ENCODE measurements at regions not wholly inside any gene's neighbourhood (a gene's known extent, or its start where the extent isn't known, plus 50 kb on each side); places are given as distances from the start of the nearest gene placed in this dataset.

DNA sequence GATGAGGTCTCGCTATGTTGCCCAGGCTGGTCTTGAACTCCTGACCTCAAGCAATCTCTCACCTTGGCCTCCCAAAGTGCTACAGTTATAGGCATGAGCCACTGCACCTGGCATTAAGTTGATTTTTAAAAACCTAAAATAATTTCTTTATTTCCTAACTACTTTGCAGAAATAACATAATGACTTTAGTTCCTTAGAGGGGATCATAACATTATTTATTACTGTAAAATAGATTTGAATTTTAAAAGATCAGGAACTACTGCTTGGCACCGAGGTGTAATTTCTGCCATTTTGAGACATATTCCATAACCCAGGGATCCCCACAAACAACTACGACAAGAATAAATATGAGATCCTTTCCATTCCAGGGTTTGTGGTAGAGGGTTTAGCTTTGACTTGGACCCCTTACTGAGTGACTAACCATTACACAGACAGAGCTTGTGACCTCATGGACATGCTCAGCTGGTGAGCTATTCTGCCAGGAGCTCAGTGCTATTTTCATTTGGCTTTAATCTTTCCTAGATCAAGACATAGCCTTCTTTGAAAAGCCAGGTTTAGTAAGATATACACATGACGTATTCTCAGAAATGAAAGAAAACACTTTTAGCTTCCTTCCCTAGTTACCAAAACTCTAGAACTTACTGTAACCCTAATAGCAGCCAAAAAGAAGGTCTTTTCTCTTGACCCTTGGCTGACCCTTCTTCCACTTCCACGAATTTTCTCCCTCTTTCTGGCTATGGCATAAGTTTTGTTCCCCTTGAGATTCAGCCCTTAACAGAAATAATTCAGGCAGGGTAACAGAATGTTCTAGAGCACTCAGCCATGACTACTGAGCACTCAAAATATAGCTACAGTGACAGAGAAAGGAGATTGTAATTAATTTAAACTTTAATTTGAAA, 75.1 kb upstream of the NUDT4 start:
- WGBS, result 66% methylated on average over 5 of the region's 5 CpGs
- Histone ChIP-seq H3K4me3 (no peak overlapping the region), H3K4me1 (replicated peaks) (no peaks in the 10 kb centered on the region), H3K27ac (no peak overlapping the region), H3K36me3 (no peaks in the 10 kb centered on the region), H3K9me3 (no peaks in the 10 kb centered on the region), H3K27me3 (replicated peaks; ENCODE audit: insufficient read depth) (no peaks in the 10 kb centered on the region)
- TF ChIP-seq POLR2AphosphoS5 (IDR thresholded peaks at IDR 0.05), result peak; percentile 28
- no peak for TF ChIP-seq POLR2A (IDR thresholded peaks at IDR 0.05)
- TF ChIP-seq CTCF (IDR thresholded peaks at IDR 0.05), result no peak
- DNase-seq (ENCODE audit: low spot score), result no peak
- intact Hi-C loops (cut with DNase I), result no loop called here

- H3K27ac ChIP-seq, result no peak overlapping the region
- no peak for TF ChIP-seq POLR2A (IDR thresholded peaks at IDR 0.05)
- no peak for TF ChIP-seq POLR2AphosphoS5 (IDR thresholded peaks at IDR 0.05)
- no peak for TF ChIP-seq CTCF (IDR thresholded peaks at IDR 0.05)
- no peak for DNase-seq (ENCODE audit: low spot score)
- H3K36me3 ChIP-seq, result no peaks in the 10 kb centered on the region
- no peak overlapping the region for H3K4me3 ChIP-seq
- intact Hi-C loops (cut with DNase I), result no loop called here
- H3K27me3 ChIP-seq (replicated peaks; ENCODE audit: insufficient read depth), result no peaks in the 10 kb centered on the region
- no peaks in the 10 kb centered on the region for H3K9me3 ChIP-seq
- no peaks in the 10 kb centered on the region for H3K4me1 ChIP-seq (replicated peaks)
Measured at GRCh38 chr12:93306636-93307035, 71.1 kb upstream of the NUDT4 start.

- TF ChIP-seq POLR2AphosphoS5 (IDR thresholded peaks at IDR 0.05), result no peak
- TF ChIP-seq POLR2A (IDR thresholded peaks at IDR 0.05), result no peak
- TF ChIP-seq CTCF (IDR thresholded peaks at IDR 0.05), result no peak
- 92% methylated on average over 4 of the region's 4 CpGs for WGBS
- intact Hi-C loops (cut with DNase I), result no loop called here
- Histone ChIP-seq H3K4me3 (no peak overlapping the region), H3K9me3 (no peaks in the 10 kb centered on the region), H3K36me3 (no peaks in the 10 kb centered on the region), H3K27me3 (replicated peaks; ENCODE audit: insufficient read depth) (no peaks in the 10 kb centered on the region), H3K27ac (no peak overlapping the region), H3K4me1 (replicated peaks) (no peaks in the 10 kb centered on the region)
- no peak for DNase-seq (ENCODE audit: low spot score)
Measured at GRCh38 chr12:93308281-93308680, 69.4 kb upstream of the NUDT4 start.

- intact Hi-C loops (cut with DNase I), result no loop called here
- Histone ChIP-seq H3K27me3 (replicated peaks; ENCODE audit: insufficient read depth) (no peaks in the 10 kb centered on the region), H3K27ac (no peak overlapping the region), H3K36me3 (no peaks in the 10 kb centered on the region), H3K4me3 (no peak overlapping the region), H3K4me1 (replicated peaks) (no peaks in the 10 kb centered on the region), H3K9me3 (no peaks in the 10 kb centered on the region)
- TF ChIP-seq POLR2A (IDR thresholded peaks at IDR 0.05) (no peak), CTCF (IDR thresholded peaks at IDR 0.05) (no peak), POLR2AphosphoS5 (IDR thresholded peaks at IDR 0.05) (no peak)
- DNase-seq (ENCODE audit: low spot score), result no peak
- WGBS, result 77% methylated on average over 2 of the region's 2 CpGs
Measured at GRCh38 chr12:93311827-93312226, 65.9 kb upstream of the NUDT4 start.

DNA sequence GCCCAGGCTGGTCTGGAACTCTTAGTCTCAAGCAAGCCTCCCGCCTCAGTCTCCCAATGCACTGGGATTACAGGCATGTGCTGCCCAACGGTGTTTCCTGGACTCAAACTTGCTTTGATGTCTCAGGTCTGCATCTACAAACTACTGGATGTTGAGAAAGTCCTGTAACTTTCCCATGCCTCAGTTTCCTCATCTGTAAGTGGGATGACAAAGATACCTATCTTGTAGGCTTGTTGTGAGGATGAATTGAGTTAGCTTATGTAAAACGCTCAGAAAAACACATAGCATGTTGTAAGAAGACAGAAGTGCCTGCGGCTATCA, 63.6 kb upstream of the NUDT4 start:
- Histone ChIP-seq H3K4me1 (replicated peaks) (no peaks in the 10 kb centered on the region), H3K27ac (no peak overlapping the region), H3K4me3 (no peak overlapping the region), H3K27me3 (replicated peaks; ENCODE audit: insufficient read depth) (no peaks in the 10 kb centered on the region), H3K9me3 (no peaks in the 10 kb centered on the region), H3K36me3 (no peaks in the 10 kb centered on the region)
- WGBS, result 90% methylated on average over 4 of the region's 4 CpGs
- intact Hi-C loops (cut with DNase I), result no loop called here
- TF ChIP-seq POLR2AphosphoS5 (IDR thresholded peaks at IDR 0.05), result no peak
- no peak for TF ChIP-seq CTCF (IDR thresholded peaks at IDR 0.05)
- TF ChIP-seq POLR2A (IDR thresholded peaks at IDR 0.05), result no peak
- DNase-seq (ENCODE audit: low spot score), result no peak
